H1 (cell line): ENCODE measurements at regions not wholly inside any gene's neighbourhood (a gene's known extent, or its start where the extent isn't known, plus 50 kb on each side); places are given as distances from the start of the nearest gene placed in this dataset.

Experiments
- CTCF ChIA-PET: fragments of 300-600 bp; sonication (Branson Sonifier 250); formaldehyde crosslinking; loops from one replicate; lab custom pipeline; 2021; ENCODE audit not compliant: partially characterized antibody; lab: Charles Lee
- POLR2A ChIA-PET: fragments of 300-600 bp; sonication (Branson Sonifier 250); formaldehyde crosslinking; loops from one replicate; lab custom pipeline; 2021; ENCODE audit warnings: inconsistent platforms; ENCODE audit not compliant: partially characterized antibody; lab: Charles Lee
- DNase-seq, 2 experiments: peaks; one replicate each; pipeline versions ENCODE4 v3.0.0 to v3.0.0-alpha.2; 2010 to 2022; ENCODE audit warnings: low spot score in 2 of 2, low read depth in 1 of 2, mixed read lengths in 1 of 2
- FAIRE-seq: peaks from 2 replicates; lab custom pipeline; 2011; peaks lifted over from hg19 to GRCh38; lab: Jason Lieb, UNC
- H2AFZ ChIP-seq: 2 replicates; pipeline ENCODE4 v1.8.1; 2012; ENCODE audit warnings: low read length, inconsistent platforms
- H2AK5ac ChIP-seq: 2 replicates; pipeline ENCODE4 v1.6.1; 2013; ENCODE audit warnings: low read depth, low read length
- H2BK120ac ChIP-seq: replicated peaks from 2 replicates; pipeline ENCODE3; 2013; ENCODE audit warnings: low read depth, low read length, inconsistent platforms
- H2BK12ac ChIP-seq: 2 replicates; pipeline ENCODE4 v1.6.1; 2013; ENCODE audit warnings: low read depth, low read length
- H2BK15ac ChIP-seq: 2 replicates; pipeline ENCODE4 v1.6.1; 2013; ENCODE audit warnings: low read length
- H2BK20ac ChIP-seq: 2 replicates; pipeline ENCODE4 v1.6.1; 2013; ENCODE audit warnings: low read length
- H2BK5ac ChIP-seq: 2 replicates; pipeline ENCODE4 v1.6.1; 2013; ENCODE audit warnings: low read depth, low read length
- H3K14ac ChIP-seq: 2 replicates; pipeline ENCODE4 v1.6.1; 2013; ENCODE audit warnings: inconsistent platforms; ENCODE audit not compliant: insufficient read length
- H3K18ac ChIP-seq: 2 replicates; pipeline ENCODE4 v1.6.1; 2013; ENCODE audit warnings: low read length; ENCODE audit errors: extremely low read depth
- H3K23ac ChIP-seq: 2 replicates; pipeline ENCODE4 v1.6.1; 2013; ENCODE audit warnings: inconsistent platforms; ENCODE audit not compliant: insufficient read length
- H3K23me2 ChIP-seq: 2 replicates; pipeline ENCODE4 v1.6.1; 2013; ENCODE audit warnings: low read depth, low read length
- H3K27ac ChIP-seq: 2 replicates; pipeline ENCODE4 v1.6.1; 2011; ENCODE audit warnings: low read depth, low read length, inconsistent platforms
- H3K27me3 ChIP-seq, 4 experiments: replicated peaks in 1 of 4; 1 replicate in 1 of 4; 2 replicates in 3 of 4; pipeline versions ENCODE4 v1.6.1 to v1.8.1; 2011 to 2013; ENCODE audit warnings: low read length in 3 of 4, mild to moderate bottlenecking in 3 of 4, inconsistent platforms in 2 of 4, mixed read lengths in 2 of 4, moderate library complexity in 1 of 4; ENCODE audit not compliant: control insufficient read depth in 3 of 4, insufficient read depth in 3 of 4; ENCODE audit errors: extremely low read depth in 1 of 4
- H3K36me3 ChIP-seq, 4 experiments: 2 replicates each; pipeline versions ENCODE4 v1.6.1 to v1.8.1; 2011 to 2013; ENCODE audit warnings: mild to moderate bottlenecking in 4 of 4, low read length in 3 of 4, moderate library complexity in 2 of 4, control low read depth in 1 of 4, inconsistent platforms in 1 of 4; ENCODE audit not compliant: insufficient read depth in 4 of 4, control insufficient read depth in 2 of 4
- H3K4ac ChIP-seq: replicated peaks from 2 replicates; pipeline ENCODE3; 2013; ENCODE audit warnings: low read length, low read depth, mixed read lengths, inconsistent platforms; ENCODE audit not compliant: insufficient read length
- H3K4me1 ChIP-seq, 4 experiments: replicated peaks in 1 of 4; 1 replicate in 1 of 4; 2 replicates in 3 of 4; pipeline versions ENCODE4 v1.6.1 to v1.8.1; 2011 to 2013; ENCODE audit warnings: low read length in 3 of 4, inconsistent platforms in 2 of 4, mixed read lengths in 1 of 4; ENCODE audit not compliant: insufficient read depth in 4 of 4, control insufficient read depth in 3 of 4
- H3K4me2 ChIP-seq, 2 experiments: 2 replicates each; pipeline versions ENCODE4 v1.6.1 to v1.8.1; 2011 to 2013; ENCODE audit warnings: low read depth in 2 of 2, low read length in 2 of 2, control low read depth in 1 of 2, inconsistent platforms in 1 of 2, mild to moderate bottlenecking in 1 of 2; ENCODE audit not compliant: insufficient read depth in 1 of 2
- H3K4me3 ChIP-seq, 4 experiments: fragments of 200-600, 300-600 bp in 1 of 4; sonication (generic), shearing (Covaris generic), sonication (Bioruptor Twin) in 1 of 4; 2 replicates each; pipeline versions ENCODE4 v1.5.1 to v1.8.1; 2011 to 2016; ENCODE audit warnings: low read length in 4 of 4, low read depth in 3 of 4, control low read depth in 2 of 4, inconsistent platforms in 2 of 4, mild to moderate bottlenecking in 2 of 4, mixed read lengths in 1 of 4, moderate library complexity in 1 of 4; ENCODE audit not compliant: insufficient read depth in 2 of 4; ENCODE audit errors: extremely low read depth in 1 of 4
- H3K56ac ChIP-seq: replicated peaks from 2 replicates; pipeline ENCODE3; 2013; ENCODE audit warnings: low read depth, mild to moderate bottlenecking, mixed read lengths, low read length, inconsistent platforms; ENCODE audit not compliant: insufficient read length
- H3K79me1 ChIP-seq: 2 replicates; pipeline ENCODE4 v1.6.1; 2013; ENCODE audit warnings: low read depth, low read length, control low read depth
- H3K79me2 ChIP-seq, 2 experiments: 2 replicates each; pipeline versions ENCODE4 v1.6.1 to v1.8.1; 2012 to 2013; ENCODE audit warnings: low read length in 2 of 2, mild to moderate bottlenecking in 2 of 2, inconsistent platforms in 1 of 2; ENCODE audit not compliant: insufficient read depth in 2 of 2, control insufficient read depth in 1 of 2
- H3K9ac ChIP-seq, 4 experiments: replicated peaks in 1 of 4; 1 replicate in 1 of 4; 2 replicates in 3 of 4; pipeline versions ENCODE4 v1.6.1 to v1.8.1; 2011 to 2013; ENCODE audit warnings: low read depth in 3 of 4, low read length in 3 of 4, control low read depth in 2 of 4, mild to moderate bottlenecking in 2 of 4, moderate library complexity in 2 of 4, inconsistent platforms in 1 of 4; ENCODE audit errors: extremely low read depth in 1 of 4
- H3K9me3 ChIP-seq, 2 experiments: 2 replicates each; pipeline versions ENCODE4 v1.6.1 to v1.8.1; 2012 to 2013; ENCODE audit warnings: mild to moderate bottlenecking in 2 of 2, moderate library complexity in 2 of 2, control low read depth in 1 of 2, inconsistent platforms in 1 of 2, low read depth in 1 of 2, low read length in 1 of 2, mixed read lengths in 1 of 2; ENCODE audit not compliant: insufficient read depth in 2 of 2
- H4K20me1 ChIP-seq, 2 experiments: replicated peaks in 1 of 2; 2 replicates each; pipeline versions ENCODE3 to v1.8.1; 2011 to 2013; ENCODE audit warnings: inconsistent platforms in 2 of 2, low read length in 2 of 2, mild to moderate bottlenecking in 1 of 2; ENCODE audit not compliant: insufficient read depth in 2 of 2, control insufficient read depth in 1 of 2
- H4K5ac ChIP-seq: 2 replicates; pipeline ENCODE4 v1.6.1; 2013; ENCODE audit warnings: low read length, low read depth, mixed read lengths, inconsistent platforms; ENCODE audit not compliant: insufficient read length
- H4K8ac ChIP-seq: 2 replicates; pipeline ENCODE4 v1.8.0; 2013; ENCODE audit warnings: mild to moderate bottlenecking, moderate library complexity, low read length, inconsistent platforms; ENCODE audit not compliant: insufficient read depth; ENCODE audit errors: extremely low read depth
- H4K91ac ChIP-seq: replicated peaks from 2 replicates; pipeline ENCODE3; 2013; ENCODE audit warnings: low read length, mixed read lengths, inconsistent platforms; ENCODE audit not compliant: insufficient read length
- EP300 ChIP-seq, 2 experiments: IDR thresholded peaks; 1 replicate in 1 of 2; 2 replicates in 1 of 2; pipeline ENCODE4 v1.6.1; 2011 to 2012; ENCODE audit warnings: low read depth in 2 of 2, low read length in 2 of 2, mild to moderate bottlenecking in 2 of 2, borderline replicate concordance in 1 of 2, inconsistent platforms in 1 of 2, moderate library complexity in 1 of 2
- MAX ChIP-seq: IDR thresholded peaks from 2 replicates; pipeline ENCODE4 v1.6.1; 2012; ENCODE audit warnings: inconsistent platforms
- NANOG ChIP-seq: IDR thresholded peaks from 2 replicates; pipeline ENCODE4 v1.6.1; 2011; ENCODE audit warnings: low read length, low read depth, mild to moderate bottlenecking, inconsistent platforms; ENCODE audit not compliant: insufficient read depth, poor library complexity, severe bottlenecking
- POLR2A ChIP-seq, 2 experiments: IDR thresholded peaks; 1 replicate in 1 of 2; 2 replicates in 1 of 2; pipeline ENCODE4 v1.6.1; 2011; ENCODE audit warnings: low read depth in 2 of 2, low read length in 2 of 2, mild to moderate bottlenecking in 2 of 2; ENCODE audit errors: control extremely low read depth in 1 of 2
- SUZ12 ChIP-seq: fragments of 200-600 bp; sonication (generic); IDR thresholded peaks from 2 replicates; pipeline ENCODE4 v1.6.1; 2012; ENCODE audit warnings: mild to moderate bottlenecking, inconsistent platforms, low read length, moderate library complexity, mixed read lengths
- YY1 ChIP-seq: IDR thresholded peaks from 2 replicates; pipeline ENCODE4 v1.6.1; 2011; ENCODE audit warnings: low read depth, mild to moderate bottlenecking, low read length
- WGBS, 2 experiments: shearing (Covaris generic) in 1 of 2; methylation state at CpG; one replicate each; pipeline versions ENCODE4 v1.1.6 to v1.1.7; 2013 to 2015; ENCODE audit warnings: low lambda C conversion rate in 2 of 2, mixed read lengths in 2 of 2, inconsistent platforms in 1 of 2, low coverage in 1 of 2, missing lambda C conversion rate in 1 of 2; ENCODE audit not compliant: insufficient replicate concordance in 2 of 2, insufficient coverage in 1 of 2, insufficient read length in 1 of 2; ENCODE audit errors: extremely low coverage in 1 of 2, missing lambda C conversion rate in 1 of 2; 5-methylcytosine and 5-hydroxymethylcytosine counted together

- H3K4me3 ChIP-seq = no peak overlapping the region
- H2BK120ac ChIP-seq = no peak overlapping the region
- no peak overlapping the region for H3K27ac ChIP-seq
These were observed 113.3 kb upstream of the ZNF608 start for GRCh38 chr5:124859556-124860290.

More at GRCh38 chr5:124859556-124860290, 113.3 kb upstream of the ZNF608 start:
- Histone ChIP-seq H3K4me1 (no peaks in the 10 kb centered on the region), H3K56ac (no peak overlapping the region), H2AFZ (no peak overlapping the region), H3K27me3 (no peaks in the 10 kb centered on the region), H4K91ac (no peak overlapping the region), H2BK12ac (no peak overlapping the region), H2BK20ac (no peak overlapping the region), H3K14ac (no peak overlapping the region), H3K9me3 (no peaks in the 10 kb centered on the region; a peak in 1 of 4 replicates), H3K23ac (no peak overlapping the region), H4K20me1 (no peaks in the 10 kb centered on the region), H3K79me2 (no peaks in the 10 kb centered on the region), H2AK5ac (no peak overlapping the region), H4K8ac (no peak overlapping the region), H3K23me2 (no peaks in the 10 kb centered on the region), H3K79me1 (no peaks in the 10 kb centered on the region), H3K18ac (no peak overlapping the region), H3K36me3 (no peaks in the 10 kb centered on the region), H4K5ac (no peak overlapping the region), H2BK15ac (no peak overlapping the region), H2BK5ac (no peak overlapping the region), H3K4ac (no peak overlapping the region), H3K9ac (no peak overlapping the region), H3K4me2 (no peak overlapping the region)
- ChIA-PET POLR2A (no interaction called here), CTCF (no interaction called here)
- WGBS, 2 experiments = 91% methylated on average over 3 of the region's 3 CpGs; no CpG with 5 or more reads in 1 of the 2 experiments
- FAIRE-seq (no peak), DNase-seq (no peak)
- TF ChIP-seq SUZ12 (no peak), MAX (no peak), YY1 (no peak), NANOG (no peak), EP300 (IDR thresholded peaks at IDR 0.05; ENCODE audit: borderline replicate concordance in 1 of 2, low read depth in 2 of 2, low read length in 2 of 2) (no peak), POLR2A (IDR thresholded peaks at IDR 0.05; ENCODE audit: control extremely low read depth in 1 of 2, low read depth in 2 of 2, low read length in 2 of 2) (no peak)
